ENCODE measurements at regions not wholly inside any gene's neighbourhood (a gene's known extent, or its start where the extent isn't known, plus 50 kb on each side); places are given as distances from the start of the nearest gene placed in this dataset.
"Not testable (repeated sequence)": the region's sequence is repeated elsewhere in the genome, so short reads cannot be mapped to it uniquely, and the experiment has no call there.

GRCh38 chr13:63774133-63774532 lies 2358.5 kb upstream of the PCDH20 start:
- no peak for DNase-seq
- H3K4me3 ChIP-seq = no peak overlapping the region

GRCh38 chr13:63773476-63773875 lies 2357.8 kb upstream of the PCDH20 start:
- intact Hi-C loops (cut with DNase I) = no loop called here
- Histone ChIP-seq H3K9me3 (no peaks in the 10 kb centered on the region), H3K4me3 (no peak overlapping the region), H3K4me1 (ENCODE audit: insufficient read depth) (no peaks in the 10 kb centered on the region), H3K27ac (no peak overlapping the region), H3K27me3 (no peaks in the 10 kb centered on the region), H3K36me3 (no peaks in the 10 kb centered on the region)
- WGBS, 3 donors = 74 to 86% (median 83%) methylated on average over 3 of the region's 3 CpGs
- no peak for DNase-seq
- TF ChIP-seq, protein P1, sequence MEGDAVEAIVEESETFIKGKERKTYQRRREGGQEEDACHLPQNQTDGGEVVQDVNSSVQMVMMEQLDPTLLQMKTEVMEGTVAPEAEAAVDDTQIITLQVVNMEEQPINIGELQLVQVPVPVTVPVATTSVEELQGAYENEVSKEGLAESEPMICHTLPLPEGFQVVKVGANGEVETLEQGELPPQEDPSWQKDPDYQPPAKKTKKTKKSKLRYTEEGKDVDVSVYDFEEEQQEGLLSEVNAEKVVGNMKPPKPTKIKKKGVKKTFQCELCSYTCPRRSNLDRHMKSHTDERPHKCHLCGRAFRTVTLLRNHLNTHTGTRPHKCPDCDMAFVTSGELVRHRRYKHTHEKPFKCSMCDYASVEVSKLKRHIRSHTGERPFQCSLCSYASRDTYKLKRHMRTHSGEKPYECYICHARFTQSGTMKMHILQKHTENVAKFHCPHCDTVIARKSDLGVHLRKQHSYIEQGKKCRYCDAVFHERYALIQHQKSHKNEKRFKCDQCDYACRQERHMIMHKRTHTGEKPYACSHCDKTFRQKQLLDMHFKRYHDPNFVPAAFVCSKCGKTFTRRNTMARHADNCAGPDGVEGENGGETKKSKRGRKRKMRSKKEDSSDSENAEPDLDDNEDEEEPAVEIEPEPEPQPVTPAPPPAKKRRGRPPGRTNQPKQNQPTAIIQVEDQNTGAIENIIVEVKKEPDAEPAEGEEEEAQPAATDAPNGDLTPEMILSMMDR (IDR thresholded peaks at IDR 0.05) = no peak
- no peak for TF ChIP-seq EP300 (IDR thresholded peaks at IDR 0.05)
- TF ChIP-seq POLR2A (IDR thresholded peaks at IDR 0.05) = no peak

More at GRCh38 chr13:63774133-63774532, 2358.5 kb upstream of the PCDH20 start:
- TF ChIP-seq, protein P1 (IDR thresholded peaks at IDR 0.05) = no peak
- no peak for TF ChIP-seq POLR2A (IDR thresholded peaks at IDR 0.05)
- Histone ChIP-seq H3K9me3 (no peaks in the 10 kb centered on the region), H3K4me1 (ENCODE audit: insufficient read depth) (no peaks in the 10 kb centered on the region), H3K27me3 (no peaks in the 10 kb centered on the region), H3K36me3 (no peaks in the 10 kb centered on the region), H3K27ac (no peak overlapping the region)
- WGBS, 3 donors = 59 to 63% (median 61%) methylated on average over 2 of the region's 2 CpGs
- intact Hi-C loops (cut with DNase I) = no loop called here

- H3K4me1 ChIP-seq (ENCODE audit: insufficient read depth); H3K4me3 ChIP-seq; H3K27me3 ChIP-seq; DNase-seq; H3K9me3 ChIP-seq; intact Hi-C loops (cut with DNase I); H3K36me3 ChIP-seq; H3K27ac ChIP-seq: not testable (repeated sequence)
- WGBS, 3 donors = 65 to 79% (median 71%) methylated on average over 4 of the region's 5 CpGs
Observed at GRCh38 chr13:63757683-63758082, 2342.0 kb upstream of the PCDH20 start.

GRCh38 chr13:63749857-63750256 lies 2334.2 kb upstream of the PCDH20 start:
- H3K4me1 ChIP-seq (ENCODE audit: insufficient read depth); H3K27ac ChIP-seq; H3K4me3 ChIP-seq; H3K36me3 ChIP-seq; H3K27me3 ChIP-seq; H3K9me3 ChIP-seq; intact Hi-C loops (cut with DNase I); DNase-seq: not testable (repeated sequence)
- WGBS, 3 donors = no CpG with 5 or more reads among the region's 2 CpGs

- H3K9me3 ChIP-seq; DNase-seq; intact Hi-C loops (cut with DNase I); H3K27me3 ChIP-seq; H3K4me1 ChIP-seq (ENCODE audit: insufficient read depth); H3K36me3 ChIP-seq; H3K4me3 ChIP-seq; H3K27ac ChIP-seq: not testable (repeated sequence)
- WGBS, 3 donors = 92 to 99% (median 96%) methylated on average over 14 to 19 of the region's 19 CpGs
Observed at GRCh38 chr13:63741814-63742101, 2326.1 kb upstream of the PCDH20 start.

GRCh38 chr13:63741029-63741813 lies 2325.6 kb upstream of the PCDH20 start:
- Histone ChIP-seq H3K36me3 (no peaks in the 10 kb centered on the region), H3K4me3 (no peak overlapping the region), H3K4me1 (ENCODE audit: insufficient read depth) (no peaks in the 10 kb centered on the region), H3K27ac (no peak overlapping the region), H3K27me3 (no peaks in the 10 kb centered on the region), H3K9me3 (no peaks in the 10 kb centered on the region)
- DNase-seq = peak in 1 of 5 donors; percentile 6
- TF ChIP-seq EP300 (IDR thresholded peaks at IDR 0.05) (no peak), POLR2A (IDR thresholded peaks at IDR 0.05) (no peak)
- TF ChIP-seq, protein P1 (IDR thresholded peaks at IDR 0.05) = no peak
- WGBS, 3 donors = 88 to 96% (median 94%) methylated on average over 31 to 36 of the region's 36 CpGs
- intact Hi-C loops (cut with DNase I) = no loop called here

- H3K4me3 ChIP-seq; H3K4me1 ChIP-seq (ENCODE audit: insufficient read depth): not testable (repeated sequence)
Observed at GRCh38 chr13:63739112-63739735, 2323.6 kb upstream of the PCDH20 start.

More at GRCh38 chr13:63739112-63739735, 2323.6 kb upstream of the PCDH20 start:
- H3K9me3 ChIP-seq; H3K27ac ChIP-seq; H3K36me3 ChIP-seq; intact Hi-C loops (cut with DNase I); DNase-seq; H3K27me3 ChIP-seq: not testable (repeated sequence)
- 94 to 96% (median 95%) methylated on average over 9 to 23 of the region's 23 CpGs for WGBS, 3 donors

Measured in ovary (tissue), 7 donors.